GM12891 (cell line): ENCODE measurements at regions not wholly inside any gene's neighbourhood (a gene's known extent, or its start where the extent isn't known, plus 50 kb on each side); places are given as distances from the start of the nearest gene placed in this dataset.

Experiments used
- POLR2A ChIP-seq: IDR thresholded peaks from 2 replicates; pipeline ENCODE4 v1.6.1; 2011; ENCODE audit warnings: low read depth, low read length, control low read depth
- POLR2AphosphoS5 ChIP-seq: IDR thresholded peaks from 2 replicates; pipeline ENCODE4 v1.6.1; 2011; ENCODE audit warnings: low read depth, low read length, control low read depth
- POU2F2 ChIP-seq: IDR thresholded peaks from 2 replicates; pipeline ENCODE4 v1.6.1; 2011; ENCODE audit warnings: low read depth, mild to moderate bottlenecking, control low read depth, low read length, moderate library complexity
- TAF1 ChIP-seq: IDR thresholded peaks from 2 replicates; pipeline ENCODE4 v1.6.1; 2011; ENCODE audit warnings: low read depth, low read length, control low read depth

DNA sequence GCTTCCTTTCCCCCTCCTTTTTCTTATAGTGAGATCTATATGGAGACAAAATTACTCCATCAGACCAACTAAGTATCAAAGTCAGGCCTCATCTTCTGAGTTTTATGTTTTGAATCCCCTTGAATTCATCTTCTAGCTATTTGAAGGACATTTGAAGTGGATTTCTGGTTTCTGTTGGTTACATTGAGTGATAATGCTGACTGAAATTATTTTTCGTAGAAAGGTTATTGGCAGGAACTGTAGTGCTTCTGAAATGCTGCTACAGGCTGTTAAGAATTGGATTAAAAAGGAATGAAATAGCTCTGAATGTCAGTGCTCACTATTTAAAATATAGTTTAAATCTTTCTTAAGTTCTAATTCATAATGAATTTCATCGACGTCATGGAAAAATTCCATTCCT is 361.0 kb upstream of the TMEFF2 start:
- TF ChIP-seq POLR2AphosphoS5: no peak
- TF ChIP-seq POLR2A: no peak
- no peak for TF ChIP-seq TAF1
- no peak for TF ChIP-seq POU2F2
